Mammary epithelial cell (primary cell): ENCODE measurements at regions not wholly inside any gene's neighbourhood (a gene's known extent, or its start where the extent isn't known, plus 50 kb on each side); places are given as distances from the start of the nearest gene placed in this dataset.

Experiments used
- CTCF ChIP-seq, 2 donors: IDR thresholded peaks in 1 of 2; conservative IDR thresholded peaks in 1 of 2; 2 replicates each; pipeline ENCODE4 v1.5.1; 2011 to 2012; ENCODE audit warnings: inconsistent platforms in 2 of 2, low read length in 2 of 2, mild to moderate bottlenecking in 2 of 2, control low read depth in 1 of 2, low read depth in 1 of 2; ENCODE audit not compliant: insufficient read depth in 1 of 2; ENCODE audit errors: extremely low read depth in 1 of 2
- EZH2 ChIP-seq: IDR thresholded peaks from 2 replicates; pipeline ENCODE4 v1.6.1; 2012; ENCODE audit warnings: low read length, inconsistent platforms, borderline replicate concordance

GRCh38 chr3:168472783-168473182, 377.1 kb upstream of the GOLIM4 start:
- TF ChIP-seq CTCF (conservative IDR thresholded peaks at IDR 0.05 in 1 of 2, IDR thresholded peaks at IDR 0.05 in 1 of 2; ENCODE audit: extremely low read depth in 1 of 2, insufficient read depth in 1 of 2, low read depth in 1 of 2, low read length in 2 of 2): no peak
- no peak for TF ChIP-seq EZH2
